GM12872 (cell line): ENCODE measurements at regions not wholly inside any gene's neighbourhood (a gene's known extent, or its start where the extent isn't known, plus 50 kb on each side); places are given as distances from the start of the nearest gene placed in this dataset.

Experiments used
- TF ChIP-seq, protein P1 (sequence below): IDR thresholded peaks from 3 replicates; pipeline ENCODE4 v1.5.1; 2011; ENCODE audit warnings: low read depth, mild to moderate bottlenecking, low read length, moderate library complexity; ENCODE audit not compliant: insufficient read depth

DNA sequence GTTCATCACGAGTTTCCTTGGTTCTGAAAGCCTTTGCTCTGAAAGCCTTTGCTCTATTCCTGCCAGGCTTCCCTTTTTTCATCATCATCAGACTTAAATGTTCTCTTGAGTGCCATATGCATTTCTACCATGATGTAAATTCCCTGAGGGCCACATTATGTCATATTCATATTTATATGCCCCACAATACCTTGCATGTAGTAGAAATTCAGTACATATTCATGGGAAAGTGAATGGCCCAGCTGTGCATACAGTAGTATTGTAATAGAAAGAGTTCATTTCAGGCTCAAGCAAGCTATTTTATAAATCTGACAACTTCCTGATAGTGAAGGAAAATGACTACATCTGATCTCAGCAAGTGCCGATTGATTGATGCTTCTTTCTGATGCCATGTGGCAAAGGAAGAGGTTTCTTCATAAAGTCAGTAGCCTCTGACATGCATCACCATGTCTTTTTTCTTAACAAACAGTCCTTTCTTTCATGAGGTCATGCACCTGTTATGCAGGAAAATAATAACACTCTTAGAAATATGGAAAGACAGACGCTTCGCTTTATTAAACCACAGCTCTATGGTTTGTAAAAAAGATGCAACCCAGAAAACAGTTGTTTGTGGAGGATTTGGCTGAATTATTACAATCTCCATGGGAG lies 308.7 kb downstream of the SAMD5 start:
- TF ChIP-seq, protein P1, sequence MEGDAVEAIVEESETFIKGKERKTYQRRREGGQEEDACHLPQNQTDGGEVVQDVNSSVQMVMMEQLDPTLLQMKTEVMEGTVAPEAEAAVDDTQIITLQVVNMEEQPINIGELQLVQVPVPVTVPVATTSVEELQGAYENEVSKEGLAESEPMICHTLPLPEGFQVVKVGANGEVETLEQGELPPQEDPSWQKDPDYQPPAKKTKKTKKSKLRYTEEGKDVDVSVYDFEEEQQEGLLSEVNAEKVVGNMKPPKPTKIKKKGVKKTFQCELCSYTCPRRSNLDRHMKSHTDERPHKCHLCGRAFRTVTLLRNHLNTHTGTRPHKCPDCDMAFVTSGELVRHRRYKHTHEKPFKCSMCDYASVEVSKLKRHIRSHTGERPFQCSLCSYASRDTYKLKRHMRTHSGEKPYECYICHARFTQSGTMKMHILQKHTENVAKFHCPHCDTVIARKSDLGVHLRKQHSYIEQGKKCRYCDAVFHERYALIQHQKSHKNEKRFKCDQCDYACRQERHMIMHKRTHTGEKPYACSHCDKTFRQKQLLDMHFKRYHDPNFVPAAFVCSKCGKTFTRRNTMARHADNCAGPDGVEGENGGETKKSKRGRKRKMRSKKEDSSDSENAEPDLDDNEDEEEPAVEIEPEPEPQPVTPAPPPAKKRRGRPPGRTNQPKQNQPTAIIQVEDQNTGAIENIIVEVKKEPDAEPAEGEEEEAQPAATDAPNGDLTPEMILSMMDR = no peak

DNA sequence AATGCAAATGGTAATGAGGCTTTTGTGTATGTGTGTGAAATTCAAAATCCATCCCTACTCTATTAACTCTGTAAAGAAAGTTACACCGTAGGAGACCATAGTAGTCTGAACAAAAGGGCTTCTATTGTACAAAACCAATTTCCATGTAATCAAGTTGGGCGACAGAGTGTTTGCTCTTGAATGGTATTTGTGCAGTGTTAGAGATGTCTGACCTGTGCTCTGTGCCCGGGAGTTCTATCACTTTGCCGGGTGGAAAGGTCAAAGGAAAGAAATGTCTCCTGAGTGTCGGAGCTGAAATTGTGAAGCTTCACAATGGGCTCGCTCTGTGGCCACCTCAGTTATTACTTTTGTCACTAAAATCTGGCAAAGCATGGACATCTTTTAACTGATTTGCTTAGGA lies 312.0 kb downstream of the SAMD5 start:
- TF ChIP-seq, protein P1 = no peak

DNA sequence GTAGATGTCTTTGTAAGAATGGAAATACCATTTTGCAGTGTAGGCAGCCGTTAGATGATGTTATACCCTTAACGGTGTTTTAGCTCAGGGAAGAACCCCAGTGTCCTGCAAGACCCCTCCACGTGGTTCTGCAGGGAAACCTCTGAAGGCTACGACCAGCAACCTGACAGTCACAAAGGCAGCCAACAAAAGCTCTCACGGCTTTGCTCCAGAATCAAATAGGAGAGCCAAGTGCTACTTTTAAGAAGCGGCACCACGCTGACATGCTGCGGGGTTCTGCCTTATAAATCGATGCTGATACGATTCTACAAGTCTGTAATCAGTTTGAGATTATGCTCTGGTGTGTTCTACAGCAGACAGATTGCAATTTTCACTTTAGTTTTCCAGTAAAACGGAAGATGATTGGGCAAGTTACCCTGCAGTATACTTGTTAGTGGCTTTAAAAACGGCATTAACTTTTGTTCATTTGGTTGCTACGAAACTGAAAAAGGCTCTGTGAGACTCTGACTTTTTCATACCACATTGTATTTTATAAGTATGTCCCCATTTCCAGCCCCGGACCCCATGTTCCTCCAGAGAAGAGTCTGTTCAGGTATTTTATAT lies 312.9 kb downstream of the SAMD5 start:
- TF ChIP-seq, protein P1 = no peak

DNA sequence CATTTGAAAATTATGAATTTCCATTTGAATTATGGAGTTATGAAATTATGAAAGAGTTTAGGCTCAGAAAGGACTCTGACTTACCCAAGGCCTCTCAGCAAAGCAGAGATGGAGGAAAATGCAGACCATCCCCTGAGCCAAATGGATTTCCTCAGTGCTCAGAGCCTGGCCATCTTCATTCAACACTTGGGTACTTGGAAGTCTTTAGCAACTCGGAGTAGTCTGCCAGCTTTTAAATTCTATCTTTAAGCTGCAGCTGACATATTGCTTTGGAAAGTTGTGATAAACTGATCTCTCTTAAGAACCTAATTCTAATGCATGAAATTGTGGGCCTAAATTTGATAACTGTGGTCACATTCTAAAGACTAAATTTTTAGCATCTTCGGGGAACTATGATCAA lies 315.4 kb downstream of the SAMD5 start:
- TF ChIP-seq, protein P1 = no peak

DNA sequence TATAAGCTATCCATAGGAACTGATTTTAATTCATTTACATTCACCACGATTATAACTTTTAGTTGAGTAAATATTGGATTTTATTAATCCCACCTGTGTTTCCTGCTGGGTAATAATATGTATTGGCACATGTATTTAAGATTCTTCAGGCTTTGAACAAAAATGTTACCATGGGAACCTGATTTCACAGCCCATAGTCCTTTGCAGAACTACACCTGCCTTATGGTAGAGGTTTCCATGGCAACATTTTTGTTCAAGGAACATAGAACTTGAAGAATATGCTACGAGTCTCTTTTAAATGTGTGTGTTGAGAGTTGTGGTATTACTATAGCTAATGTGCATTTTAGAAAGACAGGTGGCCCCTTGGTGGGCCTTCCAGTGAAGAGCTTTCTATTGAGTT lies 317.4 kb downstream of the SAMD5 start:
- TF ChIP-seq, protein P1 = no peak

DNA sequence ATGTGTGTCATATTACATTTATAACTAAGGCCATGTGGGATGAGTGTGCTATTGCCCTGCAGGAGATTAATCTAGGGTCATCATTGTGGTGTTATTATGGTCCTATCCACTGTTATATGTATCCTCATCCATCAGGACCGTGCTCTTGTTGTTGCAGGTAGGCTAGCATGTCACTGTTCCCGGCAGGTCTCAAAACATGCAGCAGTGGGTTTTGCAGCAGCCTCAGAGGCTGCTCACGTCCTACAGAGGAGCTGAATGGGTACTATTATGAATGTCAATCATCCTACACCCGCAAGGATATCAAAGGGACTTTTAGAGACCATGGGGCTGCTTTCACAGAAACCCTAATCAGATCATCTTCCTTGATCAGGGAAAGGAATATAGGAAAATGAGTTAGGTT lies 318.2 kb downstream of the SAMD5 start:
- TF ChIP-seq, protein P1 = no peak

DNA sequence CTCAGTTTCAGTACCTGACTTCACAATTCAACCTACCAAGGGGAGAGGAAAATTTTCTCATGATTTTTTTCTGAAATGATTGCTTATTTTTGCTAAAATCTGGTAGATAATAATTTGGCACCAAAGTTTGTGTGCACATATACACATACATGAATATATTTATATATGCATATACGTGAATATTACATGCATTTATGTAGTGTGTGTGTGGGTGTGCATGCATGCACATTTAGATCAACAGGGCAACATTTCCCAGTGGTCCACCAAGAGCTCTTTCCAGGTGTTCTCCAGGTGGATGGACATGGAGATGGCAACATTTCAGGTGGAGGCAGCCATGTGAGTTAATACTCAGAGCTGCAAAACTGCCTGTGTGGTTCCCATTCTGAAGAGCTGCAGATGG lies 320.9 kb downstream of the SAMD5 start:
- TF ChIP-seq, protein P1 = no peak
